ENCODE measurements at regions not wholly inside any gene's neighbourhood (a gene's known extent, or its start where the extent isn't known, plus 50 kb on each side); places are given as distances from the start of the nearest gene placed in this dataset.
"Not testable (repeated sequence)": the region's sequence is repeated elsewhere in the genome, so short reads cannot be mapped to it uniquely, and the experiment has no call there.

DNA sequence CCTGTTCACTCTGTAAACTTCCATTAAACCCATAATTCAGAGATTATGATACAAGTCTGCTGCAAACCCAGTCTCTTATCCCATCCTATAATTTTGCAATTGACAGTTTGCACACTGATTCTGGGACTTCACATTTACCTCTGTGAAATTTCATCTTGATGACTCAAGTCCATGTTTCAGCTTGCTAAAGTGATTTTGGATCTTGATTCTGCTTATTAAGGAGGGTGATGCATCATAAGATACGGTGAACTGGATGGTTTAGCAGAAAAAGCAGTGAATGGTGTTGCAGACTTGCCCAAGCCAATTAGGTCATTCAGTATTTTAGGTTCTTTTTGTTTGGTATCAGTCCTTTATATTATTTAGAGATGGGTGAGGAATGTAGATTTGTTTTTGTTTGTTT is 125.5 kb upstream of the PODXL start:
- H3K9ac ChIP-seq (replicated peaks; ENCODE audit: extremely low read depth, insufficient read depth, low read length) = no peak overlapping the region
- H3K4me3 ChIP-seq (replicated peaks in 1 of 3; ENCODE audit: insufficient read depth in 1 of 3, low read depth in 1 of 3, low read length in 3 of 3) = no peak overlapping the region
- no TSS peak for BruUV-seq (replicated peaks)
- no peaks in the 10 kb centered on the region for H3K79me2 ChIP-seq (ENCODE audit: control insufficient read depth, insufficient read depth, low read length)
- FAIRE-seq = no peak
- no peak for DNase-seq (ENCODE audit: low read depth, low spot score)
- dilution Hi-C loops (cut with MboI; ENCODE audit: extremely low pct_ligation_motif_present, low sequenced_read_pairs) (no loop called here), intact Hi-C loops (cut with micrococcal nuclease) (no loop called here)
- H3K27me3 ChIP-seq (ENCODE audit: control insufficient read depth in 2 of 2, insufficient read depth in 2 of 2, low read length in 2 of 2) = peaks cover 6 to 10% of the 10 kb centered on the region in 2 experiments
- H3K4me2 ChIP-seq (ENCODE audit: insufficient read depth, low read length) = no peak overlapping the region
- H3K9me1 ChIP-seq (replicated peaks; ENCODE audit: control insufficient read depth, extremely low read depth, insufficient read depth, low read length) = no peaks in the 10 kb centered on the region
- ChIA-PET CTCF (interaction anchor here (3.6 kb wide), 1 partner anchor 9 kb away, joined by 13 read pairs; no protein-coding TSS in a partner anchor), POLR2A (no interaction called here)
- no peaks in the 10 kb centered on the region for H3K36me3 ChIP-seq (ENCODE audit: control insufficient read depth in 2 of 2, extremely low read depth in 1 of 2, insufficient read depth in 2 of 2, low read length in 2 of 2)
- no peaks in the 10 kb centered on the region for H4K20me1 ChIP-seq (replicated peaks; ENCODE audit: control insufficient read depth, extremely low read depth, insufficient read depth, low read length)
- no peak overlapping the region for H2AFZ ChIP-seq (ENCODE audit: low read depth, low read length)
- TF ChIP-seq POLR2A (IDR thresholded peaks at IDR 0.05; ENCODE audit: low read depth, low read length) (no peak), POLR2AphosphoS5 (IDR thresholded peaks at IDR 0.05; ENCODE audit: insufficient read depth, low read depth, low read length) (no peak), GATA2 (IDR thresholded peaks at IDR 0.05; ENCODE audit: insufficient read depth, insufficient read length, low read depth, low read length) (no peak), EZH2 (IDR thresholded peaks at IDR 0.05; ENCODE audit: borderline replicate concordance, low read depth, low read length, severe bottlenecking) (no peak), MYC (IDR thresholded peaks at IDR 0.05; ENCODE audit: low read depth, low read length) (no peak), FOS (IDR thresholded peaks at IDR 0.05; ENCODE audit: borderline replicate concordance, insufficient read depth, low read length) (no peak)
- TF ChIP-seq, protein P1, sequence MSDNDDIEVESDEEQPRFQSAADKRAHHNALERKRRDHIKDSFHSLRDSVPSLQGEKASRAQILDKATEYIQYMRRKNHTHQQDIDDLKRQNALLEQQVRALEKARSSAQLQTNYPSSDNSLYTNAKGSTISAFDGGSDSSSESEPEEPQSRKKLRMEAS (IDR thresholded peaks at IDR 0.05; ENCODE audit: insufficient read depth, insufficient read length) = no peak
- TF ChIP-seq, protein P2, sequence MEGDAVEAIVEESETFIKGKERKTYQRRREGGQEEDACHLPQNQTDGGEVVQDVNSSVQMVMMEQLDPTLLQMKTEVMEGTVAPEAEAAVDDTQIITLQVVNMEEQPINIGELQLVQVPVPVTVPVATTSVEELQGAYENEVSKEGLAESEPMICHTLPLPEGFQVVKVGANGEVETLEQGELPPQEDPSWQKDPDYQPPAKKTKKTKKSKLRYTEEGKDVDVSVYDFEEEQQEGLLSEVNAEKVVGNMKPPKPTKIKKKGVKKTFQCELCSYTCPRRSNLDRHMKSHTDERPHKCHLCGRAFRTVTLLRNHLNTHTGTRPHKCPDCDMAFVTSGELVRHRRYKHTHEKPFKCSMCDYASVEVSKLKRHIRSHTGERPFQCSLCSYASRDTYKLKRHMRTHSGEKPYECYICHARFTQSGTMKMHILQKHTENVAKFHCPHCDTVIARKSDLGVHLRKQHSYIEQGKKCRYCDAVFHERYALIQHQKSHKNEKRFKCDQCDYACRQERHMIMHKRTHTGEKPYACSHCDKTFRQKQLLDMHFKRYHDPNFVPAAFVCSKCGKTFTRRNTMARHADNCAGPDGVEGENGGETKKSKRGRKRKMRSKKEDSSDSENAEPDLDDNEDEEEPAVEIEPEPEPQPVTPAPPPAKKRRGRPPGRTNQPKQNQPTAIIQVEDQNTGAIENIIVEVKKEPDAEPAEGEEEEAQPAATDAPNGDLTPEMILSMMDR (IDR thresholded peaks at IDR 0.05; ENCODE audit: extremely low read depth in 1 of 2, insufficient read depth in 1 of 2, low read depth in 1 of 2, low read length in 2 of 2) = no peak
- H3K27ac ChIP-seq (ENCODE audit: insufficient read depth, low read depth, low read length) = no peak overlapping the region
- H3K9me3 ChIP-seq (replicated peaks; ENCODE audit: control insufficient read depth, insufficient read depth, low read length) = no peaks in the 10 kb centered on the region
- no peaks in the 10 kb centered on the region for H3K4me1 ChIP-seq (ENCODE audit: control insufficient read depth, extremely low read depth, insufficient read depth, low read length)

DNA sequence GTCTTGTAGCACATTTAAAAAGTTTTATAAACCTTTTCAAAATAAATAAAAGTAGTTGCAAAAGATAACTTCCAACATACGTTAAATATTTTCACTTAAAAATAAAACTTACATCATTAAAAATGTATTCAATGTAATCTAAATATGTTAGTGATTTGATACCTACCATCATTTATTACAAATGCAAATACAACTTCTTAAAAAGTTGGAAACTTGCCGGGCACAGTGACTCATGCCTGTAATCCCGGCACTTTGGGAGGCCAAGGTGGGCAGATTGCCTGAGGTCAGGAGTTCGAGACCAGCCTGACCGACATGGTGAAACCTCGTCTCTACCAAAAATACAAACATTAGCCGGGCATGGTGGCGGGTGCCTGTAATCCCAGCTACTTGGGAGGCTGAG is 122.6 kb upstream of the PODXL start:
- H3K79me2 ChIP-seq (ENCODE audit: control insufficient read depth, insufficient read depth, low read length); H3K9ac ChIP-seq (replicated peaks; ENCODE audit: extremely low read depth, insufficient read depth, low read length); H3K9me1 ChIP-seq (replicated peaks; ENCODE audit: control insufficient read depth, extremely low read depth, insufficient read depth, low read length); H3K36me3 ChIP-seq (ENCODE audit: control insufficient read depth in 2 of 2, extremely low read depth in 1 of 2, insufficient read depth in 2 of 2, low read length in 2 of 2); H4K20me1 ChIP-seq (replicated peaks; ENCODE audit: control insufficient read depth, extremely low read depth, insufficient read depth, low read length); intact Hi-C loops (cut with micrococcal nuclease); H3K27ac ChIP-seq (ENCODE audit: insufficient read depth, low read depth, low read length); FAIRE-seq; BruUV-seq (replicated peaks); H3K4me3 ChIP-seq (replicated peaks in 1 of 3; ENCODE audit: insufficient read depth in 1 of 3, low read depth in 1 of 3, low read length in 3 of 3); dilution Hi-C loops (cut with MboI; ENCODE audit: extremely low pct_ligation_motif_present, low sequenced_read_pairs); H3K4me1 ChIP-seq (ENCODE audit: control insufficient read depth, extremely low read depth, insufficient read depth, low read length); POLR2A ChIA-PET; H3K4me2 ChIP-seq (ENCODE audit: insufficient read depth, low read length); H3K9me3 ChIP-seq (replicated peaks; ENCODE audit: control insufficient read depth, insufficient read depth, low read length); DNase-seq (ENCODE audit: low read depth, low spot score); H2AFZ ChIP-seq (ENCODE audit: low read depth, low read length): not testable (repeated sequence)
- H3K27me3 ChIP-seq (ENCODE audit: control insufficient read depth in 2 of 2, insufficient read depth in 2 of 2, low read length in 2 of 2) = peaks cover 8 to 12% of the 10 kb centered on the region in 2 experiments
- CTCF ChIA-PET = interaction anchor here (1.8 kb wide), 1 partner anchor 13 kb away, joined by 7 read pairs; no protein-coding TSS in a partner anchor

DNA sequence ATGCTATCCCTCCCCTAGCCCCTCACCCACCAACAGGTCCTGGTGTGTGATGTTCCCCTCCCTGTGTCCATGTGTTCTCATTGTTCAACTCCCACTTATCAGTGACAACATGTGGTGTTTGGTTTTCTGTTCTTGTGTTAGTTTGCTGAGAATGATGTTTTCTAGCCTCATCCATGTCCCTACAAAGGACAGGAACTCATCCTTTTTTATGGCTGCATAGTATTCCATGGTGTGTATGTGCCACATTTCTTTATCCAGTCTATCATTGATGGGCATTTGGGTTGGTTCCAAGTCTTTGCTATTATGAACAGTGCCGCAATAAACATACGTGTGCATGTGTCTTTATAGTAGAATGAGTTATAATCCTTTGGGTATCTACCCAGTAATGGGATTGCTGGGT is 120.4 kb upstream of the PODXL start:
- dilution Hi-C loops (cut with MboI; ENCODE audit: extremely low pct_ligation_motif_present, low sequenced_read_pairs); CTCF ChIA-PET; H3K4me2 ChIP-seq (ENCODE audit: insufficient read depth, low read length); FAIRE-seq; BruUV-seq (replicated peaks); H3K9me1 ChIP-seq (replicated peaks; ENCODE audit: control insufficient read depth, extremely low read depth, insufficient read depth, low read length); POLR2A ChIA-PET; intact Hi-C loops (cut with micrococcal nuclease); H3K4me3 ChIP-seq (replicated peaks in 1 of 3; ENCODE audit: insufficient read depth in 1 of 3, low read depth in 1 of 3, low read length in 3 of 3); H3K4me1 ChIP-seq (ENCODE audit: control insufficient read depth, extremely low read depth, insufficient read depth, low read length); H3K36me3 ChIP-seq (ENCODE audit: control insufficient read depth in 2 of 2, extremely low read depth in 1 of 2, insufficient read depth in 2 of 2, low read length in 2 of 2); H3K9ac ChIP-seq (replicated peaks; ENCODE audit: extremely low read depth, insufficient read depth, low read length); H3K79me2 ChIP-seq (ENCODE audit: control insufficient read depth, insufficient read depth, low read length); DNase-seq (ENCODE audit: low read depth, low spot score); H4K20me1 ChIP-seq (replicated peaks; ENCODE audit: control insufficient read depth, extremely low read depth, insufficient read depth, low read length); H3K27ac ChIP-seq (ENCODE audit: insufficient read depth, low read depth, low read length); H3K9me3 ChIP-seq (replicated peaks; ENCODE audit: control insufficient read depth, insufficient read depth, low read length); H2AFZ ChIP-seq (ENCODE audit: low read depth, low read length): not testable (repeated sequence)
- H3K27me3 ChIP-seq (ENCODE audit: control insufficient read depth in 2 of 2, insufficient read depth in 2 of 2, low read length in 2 of 2) = peaks cover 9 to 13% of the 10 kb centered on the region in 2 experiments
